K562 (cell line): ENCODE measurements at regions not wholly inside any gene's neighbourhood (a gene's known extent, or its start where the extent isn't known, plus 50 kb on each side); places are given as distances from the start of the nearest gene placed in this dataset.

Source experiments
- ATAC-seq: fragments of 200-7000 bp; cut with Tn5 transposase; 3 replicates; pipeline ENCODE4 v1.9.1; 2020; ENCODE audit warnings: moderate library complexity
- BruUV-seq: library from RNA; stranded (reverse); fragments of 400-500 nt; replicated peaks from 2 replicates; lab custom pipeline; 2021; lab: Mats Ljungman, UMichigan
- CTCF ChIA-PET: fragments of 300-600 bp; formaldehyde crosslinking; extraction: SDS; loops from one replicate; lab custom pipeline; 2021; ENCODE audit warnings: low intra/inter-chr PET ratio; lab: Yijun Ruan, JAX
- POLR2A ChIA-PET: fragments of 300-600, 350-650 bp; sonication (Branson Sonifier 250); formaldehyde crosslinking; extraction: SDS; loops from one replicate; lab custom pipeline; 2021; ENCODE audit warnings: antibody characterized with exemption, inconsistent platforms; lab: Yijun Ruan, JAX
- DNase-seq, 4 experiments: peaks; one replicate each; pipeline versions ENCODE4 v3.0.0 to v3.0.0-alpha.2; 2011 to 2018; ENCODE audit warnings: low spot score in 3 of 4, mixed read lengths in 3 of 4; ENCODE audit errors: extremely low read depth in 1 of 4
- FAIRE-seq: peaks from 2 replicates; lab custom pipeline; 2011; peaks lifted over from hg19 to GRCh38; lab: Jason Lieb, UNC
- H2AFZ ChIP-seq: 2 replicates; pipeline ENCODE4 v1.6.0; 2011; ENCODE audit warnings: low read depth, low read length, control low read depth, inconsistent platforms
- H3K27ac ChIP-seq: fragments of 200-600 bp; 3 replicates; pipeline ENCODE4 v1.8.0; 2011; ENCODE audit warnings: low read depth, mild to moderate bottlenecking, control low read depth, inconsistent platforms, low read length, moderate library complexity, mixed read lengths; ENCODE audit errors: extremely low read depth
- H3K27me3 ChIP-seq, 2 experiments: fragments of 300-600 bp in 1 of 2; 2 replicates in 1 of 2; 3 replicates in 1 of 2; pipeline versions ENCODE4 v1.6.0 to v1.8.0; 2011; ENCODE audit warnings: inconsistent platforms in 2 of 2, low read length in 2 of 2, mild to moderate bottlenecking in 1 of 2, mixed read lengths in 1 of 2, moderate library complexity in 1 of 2; ENCODE audit not compliant: control insufficient read depth in 2 of 2, insufficient read depth in 2 of 2
- H3K36me3 ChIP-seq: fragments of 300-600 bp; 3 replicates; pipeline ENCODE4 v1.8.0; 2011; ENCODE audit warnings: mild to moderate bottlenecking, low read length, inconsistent platforms; ENCODE audit not compliant: control insufficient read depth, insufficient read depth
- H3K4me1 ChIP-seq, 2 experiments: fragments of 200-600 bp in 1 of 2; replicated peaks in 1 of 2; 2 replicates in 1 of 2; 3 replicates in 1 of 2; pipeline versions ENCODE4 v1.5.1 to v1.8.0; 2011; ENCODE audit warnings: inconsistent platforms in 2 of 2, low read length in 2 of 2, mild to moderate bottlenecking in 1 of 2, mixed read lengths in 1 of 2, moderate library complexity in 1 of 2; ENCODE audit not compliant: control insufficient read depth in 2 of 2, insufficient read depth in 2 of 2
- H3K4me2 ChIP-seq: 2 replicates; pipeline ENCODE4 v1.6.1; 2011; ENCODE audit warnings: low read length, control low read depth, inconsistent platforms, mixed read lengths; ENCODE audit not compliant: insufficient read depth
- H3K4me3 ChIP-seq: fragments of 200-600 bp; sonication (generic), shearing (Covaris generic); 2 replicates; pipeline ENCODE4 v1.5.1; 2016; ENCODE audit warnings: control low read depth, inconsistent platforms
- H3K79me2 ChIP-seq: fragments of 200-600 bp; 3 replicates; pipeline ENCODE4 v1.8.0; 2011; ENCODE audit warnings: low read length, inconsistent platforms; ENCODE audit not compliant: control insufficient read depth, insufficient read depth
- H3K9ac ChIP-seq, 2 experiments: 2 replicates each; pipeline versions ENCODE4 v1.6.0 to v1.6.1; 2011; ENCODE audit warnings: low read depth in 2 of 2, low read length in 2 of 2, control low read depth in 1 of 2, inconsistent platforms in 1 of 2, mild to moderate bottlenecking in 1 of 2, mixed read lengths in 1 of 2; ENCODE audit not compliant: insufficient read depth in 1 of 2
- H3K9me1 ChIP-seq: one replicate; pipeline ENCODE4 v1.6.0; 2011; ENCODE audit warnings: inconsistent platforms, mild to moderate bottlenecking, low read length, moderate library complexity; ENCODE audit not compliant: control insufficient read depth, insufficient read depth
- H3K9me3 ChIP-seq: replicated peaks from 2 replicates; pipeline ENCODE4 v1.5.1; 2011; ENCODE audit warnings: low read depth, low read length, inconsistent platforms; ENCODE audit not compliant: control insufficient read depth, insufficient read depth
- H4K20me1 ChIP-seq: replicated peaks from 2 replicates; pipeline ENCODE4 v1.6.1; 2011; ENCODE audit warnings: low read length, inconsistent platforms, mixed read lengths; ENCODE audit not compliant: control insufficient read depth, insufficient read depth
- BRF1 ChIP-seq: IDR thresholded peaks from 3 replicates; pipeline ENCODE4 v1.6.1; 2011; ENCODE audit warnings: borderline replicate concordance, mild to moderate bottlenecking; ENCODE audit not compliant: insufficient read length; ENCODE audit errors: extremely low read depth
- CC2D1A ChIP-seq: fragments of 450-650 bp; IDR thresholded peaks from 2 replicates; pipeline ENCODE4 v1.6.1; 2017; ENCODE audit warnings: mild to moderate bottlenecking
- ESRRB ChIP-seq: fragments of 250-450 bp; sonication (Bioruptor Pico); IDR thresholded peaks from 2 replicates; pipeline ENCODE4 v1.5.0; 2020; ENCODE audit warnings: mild to moderate bottlenecking, moderate library complexity, borderline replicate concordance
- HSF4 ChIP-seq: fragments of 250-450 bp; sonication (Bioruptor Pico); IDR thresholded peaks from 2 replicates; pipeline ENCODE4 v2.1.2; 2022; ENCODE audit warnings: mild to moderate bottlenecking, moderate library complexity, borderline replicate concordance
- PTBP1 ChIP-seq: fragments of 200-400 bp; formaldehyde crosslinking; IDR thresholded peaks from 2 replicates; pipeline ENCODE4 v1.6.1; 2017; ENCODE audit warnings: low read depth, low read length
- RUNX1 ChIP-seq: sonication (generic); IDR thresholded peaks from 2 replicates; pipeline ENCODE4 v1.6.1; 2016; ENCODE audit warnings: antibody characterized with exemption, low read depth
- TAF9B ChIP-seq: fragments of 450-650 bp; IDR thresholded peaks from 2 replicates; pipeline ENCODE4 v1.6.1; 2018; ENCODE audit warnings: mild to moderate bottlenecking; ENCODE audit not compliant: partially characterized antibody
- TGIF2 ChIP-seq: sonication (generic); formaldehyde crosslinking; IDR thresholded peaks from 2 replicates; pipeline ENCODE4 v1.8.1; 2022; ENCODE audit warnings: mild to moderate bottlenecking, missing genetic modification reagents, moderate library complexity
- ZNF175 ChIP-seq: fragments of 200-800 bp; sonication (Bioruptor generic); IDR thresholded peaks from 2 replicates; pipeline ENCODE4 v1.6.1; 2016; ENCODE audit warnings: low read depth, mild to moderate bottlenecking, missing genetic modification characterization, missing compliant biosample characterization
- ZNF197 ChIP-seq: fragments of 200-800 bp; sonication (Bioruptor generic); IDR thresholded peaks from 2 replicates; pipeline ENCODE4 v1.6.1; 2016; ENCODE audit warnings: low read depth, missing genetic modification characterization, missing compliant biosample characterization
- ZNF780A ChIP-seq: fragments of 250-450 bp; sonication (Bioruptor Pico); IDR thresholded peaks from 2 replicates; pipeline ENCODE4 v1.5.0; 2021; ENCODE audit warnings: mild to moderate bottlenecking
- WGBS: fragments of 100-300 bp; shearing (Covaris generic); methylation state at CpG from one replicate; pipeline ENCODE4 v1.1.6; 2016; ENCODE audit warnings: low coverage, mixed read lengths; ENCODE audit not compliant: insufficient coverage; ENCODE audit errors: missing lambda C conversion rate; 5-methylcytosine and 5-hydroxymethylcytosine counted together
- in situ Hi-C: fragments of 300-500 bp; cut with MboI; formaldehyde crosslinking; loops from 4 replicates; pipeline ENCODE4 v1.15.0; 2018; ENCODE audit warnings: inconsistent platforms, mixed read lengths
- intact Hi-C: fragments of 100-400 bp; cut with micrococcal nuclease; formaldehyde crosslinking; loops from 2 replicates; pipeline ENCODE4 v1.14.2; 2022

DNA sequence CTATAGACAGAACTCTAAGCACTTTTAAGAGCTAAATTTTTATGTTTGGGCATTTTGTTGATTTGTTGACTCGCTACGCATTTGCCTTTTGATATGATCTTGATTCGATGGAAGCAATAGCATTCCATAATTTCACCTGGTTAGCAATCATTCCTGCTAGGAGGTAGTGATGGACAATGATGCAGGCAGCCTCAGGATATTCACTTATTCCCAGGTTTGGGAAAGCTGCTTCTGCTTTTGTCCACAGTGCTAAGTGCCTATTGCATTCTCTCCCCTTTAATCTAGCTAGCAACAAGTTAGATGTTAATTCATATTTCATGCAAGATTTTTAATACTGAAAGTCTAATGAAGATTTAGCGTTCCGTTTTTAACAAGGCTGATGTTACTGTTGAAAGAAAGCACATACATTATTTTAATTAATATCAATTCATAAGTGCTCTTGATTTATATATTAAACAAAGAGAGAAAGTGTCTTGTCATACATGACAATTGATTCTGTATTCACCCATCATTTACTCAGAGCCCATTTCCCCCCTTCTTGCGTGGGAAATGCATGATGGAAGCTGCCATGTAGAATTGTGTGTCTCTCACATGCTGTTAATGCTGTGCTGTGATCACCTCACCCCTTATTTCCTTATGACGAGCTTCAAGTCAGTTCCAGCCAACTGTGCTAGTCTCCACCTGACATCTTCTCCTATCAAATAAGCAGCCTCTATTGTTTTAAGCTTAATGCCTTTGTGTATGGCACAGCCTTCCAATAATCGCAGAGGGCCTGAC, 53.0 kb upstream of the TMCO5A start:
- WGBS: 4% methylated on average over 8 of the region's 8 CpGs
- H3K9ac ChIP-seq: no peak overlapping the region
- DNase-seq (no peak), ATAC-seq (no peak)
- H3K27me3 ChIP-seq: no peaks in the 10 kb centered on the region
- BruUV-seq: no TSS peak
- in situ Hi-C loops: loop anchor here (25.0 kb wide), 3 partner anchors 694 to 1369 kb away; no protein-coding TSS in a partner anchor
- intact Hi-C loops: loop anchor here (5.0 to 10.0 kb wide), 2 partner anchors 481 to 1377 kb away; no protein-coding TSS in a partner anchor
- CTCF ChIA-PET: no interaction called here
- no peak overlapping the region for H3K4me2 ChIP-seq
- no peaks in the 10 kb centered on the region for H4K20me1 ChIP-seq
- no peaks in the 10 kb centered on the region for H3K9me3 ChIP-seq
- TF ChIP-seq BRF1 (no peak), ESRRB (CRISPR knock-in tag) (no peak), PTBP1 (no peak), ZNF197 (CRISPR knock-in tag) (no peak), TGIF2 (no peak), RUNX1 (no peak), ZNF780A (CRISPR knock-in tag) (no peak), TAF9B (no peak), HSF4 (CRISPR knock-in tag) (no peak), ZNF175 (CRISPR knock-in tag) (no peak), CC2D1A (no peak)
- TF ChIP-seq, all 486 proteins: peak for 0
- no peaks in the 10 kb centered on the region for H3K9me1 ChIP-seq
- no peaks in the 10 kb centered on the region for H3K4me1 ChIP-seq
- no peak overlapping the region for H2AFZ ChIP-seq
- POLR2A ChIA-PET: no interaction called here
- no peak for FAIRE-seq
- no peaks in the 10 kb centered on the region for H3K79me2 ChIP-seq
- no peaks in the 10 kb centered on the region for H3K36me3 ChIP-seq
- H3K27ac ChIP-seq: no peak overlapping the region
- H3K4me3 ChIP-seq: no peak overlapping the region
